ENCODE measurements at regions not wholly inside any gene's neighbourhood (a gene's known extent, or its start where the extent isn't known, plus 50 kb on each side); places are given as distances from the start of the nearest gene placed in this dataset.

DNA sequence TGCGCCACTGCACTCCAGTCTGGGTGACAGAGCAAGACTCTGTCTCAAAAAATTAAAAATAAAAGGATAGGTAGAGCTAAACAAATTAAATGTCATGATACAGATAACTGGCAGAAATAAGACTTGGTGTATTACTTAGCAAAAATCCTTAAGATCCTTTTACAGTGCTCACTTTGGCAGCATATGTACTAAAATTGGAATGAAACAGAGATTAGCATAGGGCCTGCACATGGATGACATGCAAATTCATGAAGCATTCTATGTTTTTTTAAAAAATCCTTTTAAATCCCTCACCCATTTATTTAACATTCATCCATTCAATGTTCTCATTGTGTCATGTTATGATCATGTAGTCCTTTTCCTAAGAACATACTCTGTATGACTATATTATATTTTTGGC, 528.8 kb downstream of the CD83 start:
- Mint-ChIP-seq H3K27me3 (ENCODE audit: low read depth, unreplicated experiment) (peaks cover 13% of the 10 kb centered on the region), H3K27ac (ENCODE audit: unreplicated experiment) (no peak overlapping the region), H3K4me1 (ENCODE audit: low read depth, unreplicated experiment) (no peaks in the 10 kb centered on the region), H3K4me3 (ENCODE audit: unreplicated experiment) (no peak overlapping the region), H3K9me3 (ENCODE audit: unreplicated experiment) (peaks cover 1% of the 10 kb centered on the region), H3K36me3 (ENCODE audit: low read depth, unreplicated experiment) (no peaks in the 10 kb centered on the region)
- H3K27me3 ChIP-seq (ENCODE audit: insufficient read depth, low read length), result no peaks in the 10 kb centered on the region
- H3K9ac ChIP-seq (ENCODE audit: low read length), result no peak overlapping the region
- H3K27ac ChIP-seq (ENCODE audit: low read depth, low read length), result no peak overlapping the region
- H3K36me3 ChIP-seq (ENCODE audit: insufficient read depth, low read length), result no peaks in the 10 kb centered on the region
- TF ChIP-seq, protein P1, sequence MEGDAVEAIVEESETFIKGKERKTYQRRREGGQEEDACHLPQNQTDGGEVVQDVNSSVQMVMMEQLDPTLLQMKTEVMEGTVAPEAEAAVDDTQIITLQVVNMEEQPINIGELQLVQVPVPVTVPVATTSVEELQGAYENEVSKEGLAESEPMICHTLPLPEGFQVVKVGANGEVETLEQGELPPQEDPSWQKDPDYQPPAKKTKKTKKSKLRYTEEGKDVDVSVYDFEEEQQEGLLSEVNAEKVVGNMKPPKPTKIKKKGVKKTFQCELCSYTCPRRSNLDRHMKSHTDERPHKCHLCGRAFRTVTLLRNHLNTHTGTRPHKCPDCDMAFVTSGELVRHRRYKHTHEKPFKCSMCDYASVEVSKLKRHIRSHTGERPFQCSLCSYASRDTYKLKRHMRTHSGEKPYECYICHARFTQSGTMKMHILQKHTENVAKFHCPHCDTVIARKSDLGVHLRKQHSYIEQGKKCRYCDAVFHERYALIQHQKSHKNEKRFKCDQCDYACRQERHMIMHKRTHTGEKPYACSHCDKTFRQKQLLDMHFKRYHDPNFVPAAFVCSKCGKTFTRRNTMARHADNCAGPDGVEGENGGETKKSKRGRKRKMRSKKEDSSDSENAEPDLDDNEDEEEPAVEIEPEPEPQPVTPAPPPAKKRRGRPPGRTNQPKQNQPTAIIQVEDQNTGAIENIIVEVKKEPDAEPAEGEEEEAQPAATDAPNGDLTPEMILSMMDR (IDR thresholded peaks at IDR 0.05; ENCODE audit: insufficient read depth, low read depth, low read length), result no peak
- no peak for TF ChIP-seq EZH2 (IDR thresholded peaks at IDR 0.05; ENCODE audit: insufficient read depth, low read length)
- no peak for FAIRE-seq
- no peak for DNase-seq (ENCODE audit: low read depth)
- H3K4me2 ChIP-seq (ENCODE audit: low read length), result no peak overlapping the region
- no peak overlapping the region for H2AFZ ChIP-seq (ENCODE audit: low read depth, low read length)
- H3K9me3 ChIP-seq (ENCODE audit: insufficient read depth, low read depth, low read length), result no peaks in the 10 kb centered on the region
- H4K20me1 ChIP-seq (ENCODE audit: insufficient read depth, low read length), result no peaks in the 10 kb centered on the region
- H3K4me3 ChIP-seq (ENCODE audit: insufficient read depth, low read depth, low read length), result no peak overlapping the region
- H3K4me1 ChIP-seq (ENCODE audit: insufficient read depth, low read length), result no peaks in the 10 kb centered on the region
- H3K79me2 ChIP-seq (ENCODE audit: insufficient read depth, low read length), result no peaks in the 10 kb centered on the region

DNA sequence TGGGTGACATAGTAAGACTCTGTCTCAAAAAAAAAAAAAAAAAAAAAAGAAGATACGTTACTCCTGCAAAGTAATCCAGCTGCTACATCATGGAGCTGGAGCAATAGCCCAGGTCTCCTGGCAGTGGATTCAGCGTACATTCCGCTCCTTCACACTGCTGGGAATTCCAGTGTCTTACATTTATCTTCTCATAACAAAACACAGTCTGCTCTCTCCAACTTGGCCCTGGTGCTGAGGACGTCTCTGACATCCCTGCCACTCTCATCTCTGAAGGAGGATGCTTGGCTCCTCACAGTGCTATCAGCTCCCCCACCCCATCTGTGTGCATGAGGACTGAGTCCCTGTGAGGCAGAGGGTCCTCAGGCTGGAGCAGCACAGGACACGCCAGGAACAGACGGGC, 529.8 kb downstream of the CD83 start:
- DNase-seq (ENCODE audit: low read depth), result no peak
- no peaks in the 10 kb centered on the region for H3K79me2 ChIP-seq (ENCODE audit: insufficient read depth, low read length)
- H3K4me1 Mint-ChIP-seq (ENCODE audit: low read depth, unreplicated experiment), result no peaks in the 10 kb centered on the region
- H3K27me3 ChIP-seq (ENCODE audit: insufficient read depth, low read length), result no peaks in the 10 kb centered on the region
- H3K4me1 ChIP-seq (ENCODE audit: insufficient read depth, low read length), result no peaks in the 10 kb centered on the region
- H3K27ac ChIP-seq (ENCODE audit: low read depth, low read length), result no peak overlapping the region
- H3K27me3 Mint-ChIP-seq (ENCODE audit: low read depth, unreplicated experiment), result peaks cover 14% of the 10 kb centered on the region
- no peaks in the 10 kb centered on the region for H4K20me1 ChIP-seq (ENCODE audit: insufficient read depth, low read length)
- H3K9me3 ChIP-seq (ENCODE audit: insufficient read depth, low read depth, low read length), result no peaks in the 10 kb centered on the region
- H3K4me3 ChIP-seq (ENCODE audit: insufficient read depth, low read depth, low read length), result no peak overlapping the region
- FAIRE-seq, result no peak
- no peaks in the 10 kb centered on the region for H3K36me3 ChIP-seq (ENCODE audit: insufficient read depth, low read length)
- no peak for TF ChIP-seq EZH2 (IDR thresholded peaks at IDR 0.05; ENCODE audit: insufficient read depth, low read length)
- TF ChIP-seq, protein P1 (IDR thresholded peaks at IDR 0.05; ENCODE audit: insufficient read depth, low read depth, low read length), result no peak
- no peak overlapping the region for H2AFZ ChIP-seq (ENCODE audit: low read depth, low read length)
- no peaks in the 10 kb centered on the region for H3K36me3 Mint-ChIP-seq (ENCODE audit: low read depth, unreplicated experiment)
- peaks cover 1% of the 10 kb centered on the region for H3K9me3 Mint-ChIP-seq (ENCODE audit: unreplicated experiment)
- H3K4me3 Mint-ChIP-seq (ENCODE audit: unreplicated experiment), result no peak overlapping the region
- H3K9ac ChIP-seq (ENCODE audit: low read length), result no peak overlapping the region
- H3K27ac Mint-ChIP-seq (ENCODE audit: unreplicated experiment), result no peak overlapping the region
- no peak overlapping the region for H3K4me2 ChIP-seq (ENCODE audit: low read length)

DNA sequence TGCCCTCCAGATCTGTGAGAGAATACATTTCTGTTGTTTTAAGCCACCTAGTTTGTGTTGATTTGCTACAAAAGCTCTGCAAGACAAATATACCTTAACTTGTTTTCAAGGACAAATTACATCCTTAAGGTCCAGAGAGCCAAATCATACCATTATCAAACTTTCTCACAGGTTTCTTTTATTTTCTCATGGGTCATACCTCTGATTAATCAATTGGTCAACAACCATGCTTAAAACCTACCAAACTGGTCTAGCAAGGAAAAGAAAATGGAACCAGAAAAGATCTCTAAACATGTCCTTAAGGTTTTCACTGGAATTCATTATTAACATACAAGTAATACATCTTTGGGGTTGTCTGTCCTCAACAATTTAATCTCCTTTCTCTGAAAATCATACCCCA, 535.0 kb downstream of the CD83 start:
- no peak overlapping the region for H3K27ac Mint-ChIP-seq (ENCODE audit: unreplicated experiment)
- H3K36me3 ChIP-seq (ENCODE audit: insufficient read depth, low read length), result no peaks in the 10 kb centered on the region
- H3K9ac ChIP-seq (ENCODE audit: low read length), result no peak overlapping the region
- no peak overlapping the region for H2AFZ ChIP-seq (ENCODE audit: low read depth, low read length)
- no peak overlapping the region for H3K27ac ChIP-seq (ENCODE audit: low read depth, low read length)
- H3K9me3 Mint-ChIP-seq (ENCODE audit: unreplicated experiment), result peaks cover 1% of the 10 kb centered on the region
- H3K9me3 ChIP-seq (ENCODE audit: insufficient read depth, low read depth, low read length), result no peaks in the 10 kb centered on the region
- H3K27me3 Mint-ChIP-seq (ENCODE audit: low read depth, unreplicated experiment), result peaks cover 19% of the 10 kb centered on the region
- DNase-seq (ENCODE audit: low read depth), result no peak
- TF ChIP-seq, protein P1 (IDR thresholded peaks at IDR 0.05; ENCODE audit: insufficient read depth, low read depth, low read length), result no peak
- TF ChIP-seq EZH2 (IDR thresholded peaks at IDR 0.05; ENCODE audit: insufficient read depth, low read length), result no peak
- no peaks in the 10 kb centered on the region for H3K79me2 ChIP-seq (ENCODE audit: insufficient read depth, low read length)
- H3K4me1 Mint-ChIP-seq (ENCODE audit: low read depth, unreplicated experiment), result no peaks in the 10 kb centered on the region
- no peaks in the 10 kb centered on the region for H3K36me3 Mint-ChIP-seq (ENCODE audit: low read depth, unreplicated experiment)
- H3K4me2 ChIP-seq (ENCODE audit: low read length), result no peak overlapping the region
- no peaks in the 10 kb centered on the region for H3K27me3 ChIP-seq (ENCODE audit: insufficient read depth, low read length)
- FAIRE-seq, result no peak
- no peaks in the 10 kb centered on the region for H3K4me1 ChIP-seq (ENCODE audit: insufficient read depth, low read length)
- H3K4me3 Mint-ChIP-seq (ENCODE audit: unreplicated experiment), result no peak overlapping the region
- H3K4me3 ChIP-seq (ENCODE audit: insufficient read depth, low read depth, low read length), result no peak overlapping the region
- no peaks in the 10 kb centered on the region for H4K20me1 ChIP-seq (ENCODE audit: insufficient read depth, low read length)
